NCI-H1417 treated with DMSO at 0.1 percent for 48 hours (cell line): ENCODE measurements at regions not wholly inside any gene's neighbourhood (a gene's known extent, or its start where the extent isn't known, plus 50 kb on each side); places are given as distances from the start of the nearest gene placed in this dataset.
"Not testable (repeated sequence)": the region's sequence is repeated elsewhere in the genome, so short reads cannot be mapped to it uniquely, and the experiment has no call there.

Experiments
- DNase-seq: peaks from one replicate; lab custom pipeline; 2025; lab: John Stamatoyannopoulos, UW

DNA sequence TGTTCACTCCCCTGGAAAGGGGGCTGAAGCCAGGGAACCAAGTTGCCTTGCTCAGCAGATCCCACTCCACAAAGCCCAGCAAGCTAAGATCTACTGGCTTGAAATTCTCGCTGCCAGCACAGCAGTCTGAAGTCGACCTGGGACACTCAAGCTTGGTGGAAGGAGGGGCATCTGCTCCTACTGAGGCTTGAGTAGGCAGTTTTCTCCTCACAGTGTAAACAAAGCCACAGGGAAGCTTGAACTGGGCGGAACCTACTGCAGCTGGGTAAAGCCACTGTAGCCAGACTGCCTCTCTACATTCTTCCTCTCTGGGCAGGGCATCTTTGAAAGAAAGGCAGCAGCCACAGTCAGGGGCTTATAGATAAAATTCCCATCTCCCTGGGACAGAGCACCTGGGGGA, 495.0 kb downstream of the USP25 start:
- DNase-seq = not testable (repeated sequence)

DNA sequence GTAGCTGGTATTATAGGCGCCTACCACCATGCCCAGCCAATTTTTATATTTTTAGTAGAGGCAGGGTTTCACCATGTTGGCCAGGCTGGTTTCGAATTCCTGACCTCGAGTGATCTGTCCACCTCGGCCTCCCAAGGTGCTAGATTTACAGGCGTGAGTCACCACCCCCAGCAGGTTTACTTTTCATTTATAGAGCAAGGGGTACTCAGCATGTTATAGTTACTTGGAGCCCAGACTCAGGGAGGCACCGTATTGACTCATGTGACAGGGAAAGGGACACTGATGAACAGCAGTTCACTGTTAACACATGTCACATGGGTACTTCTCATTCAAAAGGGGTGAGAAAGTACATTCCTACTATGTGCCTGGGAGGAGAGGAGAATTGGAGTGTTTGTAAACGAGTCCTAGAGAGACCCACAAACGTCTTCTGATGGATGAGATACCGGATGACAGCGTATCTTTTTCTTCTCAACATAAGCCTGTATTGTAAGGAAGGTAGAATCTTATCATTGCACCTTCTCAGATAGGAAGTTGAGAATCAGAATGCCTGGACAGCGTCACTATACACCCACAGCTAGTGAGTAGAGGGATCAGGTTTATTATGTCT, 510.0 kb downstream of the USP25 start:
- DNase-seq = no peak

DNA sequence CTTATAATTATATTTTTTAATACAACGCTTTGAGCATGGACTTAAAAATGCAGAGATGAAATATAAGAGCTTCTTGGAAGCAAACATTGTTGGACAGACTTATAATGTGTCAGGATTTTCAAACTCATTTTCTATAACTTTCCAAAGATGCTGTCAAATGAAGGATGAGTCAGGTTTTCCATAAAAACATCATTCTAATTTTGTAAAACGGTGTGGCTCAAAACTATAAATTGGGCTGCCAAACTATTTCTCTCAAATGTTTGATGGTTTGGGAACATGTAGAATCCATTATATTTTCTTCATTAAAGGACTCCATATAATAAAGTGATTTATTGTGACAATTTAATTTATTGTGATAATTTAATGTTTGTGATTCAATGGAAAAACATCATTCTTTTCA, 511.2 kb downstream of the USP25 start:
- no peak for DNase-seq

DNA sequence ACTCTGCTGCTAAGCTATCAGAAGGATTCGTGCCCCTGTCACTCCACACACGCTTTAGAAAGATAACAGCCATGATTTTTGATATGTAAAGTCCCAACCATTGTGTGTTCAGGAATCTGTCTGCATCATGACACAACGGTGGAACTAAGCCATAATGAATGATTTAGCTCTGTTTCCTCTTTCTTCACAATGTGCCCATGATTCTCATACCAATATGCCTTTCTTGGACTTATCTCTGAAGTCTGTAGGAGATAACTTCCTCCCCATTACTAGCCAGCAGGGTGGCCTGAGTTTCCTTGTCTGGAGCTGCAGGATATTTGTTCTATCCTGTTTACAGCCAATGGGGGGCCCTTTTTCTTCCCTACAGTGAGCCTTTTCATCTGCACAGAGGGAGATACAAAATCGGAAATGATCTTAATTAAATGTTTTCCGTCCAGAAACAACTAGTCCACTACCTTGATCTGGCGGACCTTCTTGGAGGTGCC, 511.7 kb downstream of the USP25 start:
- peak; percentile 12 for DNase-seq

DNA sequence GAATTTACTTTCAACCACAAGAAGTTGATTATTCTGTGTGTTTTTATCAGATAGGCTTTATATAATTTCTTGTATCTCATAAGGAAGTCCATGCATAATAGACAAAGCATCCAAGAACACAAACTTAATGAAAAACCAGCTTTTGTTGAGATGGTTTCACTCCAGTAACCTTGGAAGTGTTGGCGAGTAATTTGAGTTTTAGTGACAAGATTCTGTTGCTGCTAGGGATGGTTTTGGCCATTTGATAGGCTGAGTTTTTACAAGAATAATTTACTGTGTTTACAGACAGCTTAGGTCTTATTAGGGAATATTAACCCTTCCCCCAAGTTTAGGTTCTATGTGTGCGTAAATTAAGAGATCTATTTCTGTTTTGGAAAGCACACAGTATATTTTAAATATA, 513.6 kb downstream of the USP25 start:
- DNase-seq = no peak

DNA sequence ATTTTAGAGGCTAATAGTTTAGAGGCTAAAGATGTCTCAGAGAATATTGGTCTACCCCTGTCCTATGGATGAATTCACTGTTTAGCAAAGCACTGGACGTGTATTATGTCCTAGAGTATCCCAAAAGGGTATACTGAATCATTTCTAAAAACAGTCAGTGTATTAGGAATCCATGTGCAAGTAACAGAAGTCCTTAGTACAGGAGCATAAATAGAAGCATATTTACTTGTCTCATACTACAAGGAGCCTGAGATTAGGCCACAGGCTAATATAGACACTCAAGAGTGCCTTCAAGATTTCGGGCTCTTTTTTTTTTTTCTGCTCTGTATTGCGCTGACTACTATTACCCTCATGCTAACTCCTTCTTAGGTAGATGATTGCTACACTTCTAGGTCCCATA, 518.9 kb downstream of the USP25 start:
- DNase-seq = no peak

DNA sequence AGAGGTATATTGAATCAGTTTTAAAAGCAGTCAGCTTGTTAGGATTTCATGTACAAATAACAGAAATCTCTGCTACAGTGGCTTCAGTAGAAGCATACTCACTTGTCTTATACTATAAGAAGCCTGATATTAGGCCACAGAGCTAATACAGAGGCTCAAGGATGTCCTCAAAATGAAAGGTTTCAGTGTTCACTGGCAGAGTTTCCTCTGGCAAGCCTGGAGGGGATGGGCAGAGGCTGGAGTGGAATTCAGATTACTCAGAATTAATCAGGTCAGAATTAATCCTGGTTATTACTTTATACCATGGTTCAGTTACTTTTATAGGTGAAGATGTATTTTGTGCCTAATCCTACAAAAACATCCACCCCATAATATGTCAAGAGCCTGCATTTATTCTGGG, 520.5 kb downstream of the USP25 start:
- no peak for DNase-seq

DNA sequence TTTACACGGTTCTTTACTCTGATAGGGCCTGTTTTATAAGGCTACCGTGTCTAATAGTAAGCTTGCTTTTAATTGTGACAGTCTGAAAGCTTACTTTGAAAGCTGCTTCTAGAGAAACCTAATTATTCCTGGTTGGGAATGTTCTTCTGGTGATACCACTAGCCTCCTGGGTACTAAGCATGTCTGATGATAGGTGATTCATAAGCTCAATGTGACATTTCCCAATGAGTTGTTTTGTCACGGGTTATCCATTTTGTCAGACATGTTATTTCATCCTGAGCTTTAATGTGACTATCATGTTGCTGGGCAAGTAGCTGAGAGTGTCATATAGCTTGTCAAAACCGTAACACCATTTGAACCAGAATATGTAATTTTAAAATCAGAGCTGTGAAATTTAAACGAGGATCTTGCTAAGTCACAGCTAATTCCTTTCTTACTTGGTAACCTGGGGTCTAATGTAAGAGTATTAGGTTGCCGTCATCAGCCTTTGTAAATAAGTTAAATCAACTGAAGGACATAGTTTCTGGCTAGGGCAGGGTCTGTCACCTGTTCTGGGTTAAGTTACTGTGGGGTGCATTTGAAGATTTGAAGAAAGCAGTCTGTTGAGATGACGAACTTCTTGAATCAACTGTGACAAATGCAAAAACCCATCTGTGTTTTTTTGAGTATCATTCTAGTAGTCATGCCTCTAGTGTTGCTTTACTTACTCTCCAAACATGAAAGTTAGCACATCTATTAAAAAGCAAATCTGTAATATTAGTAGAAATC, 529.2 kb downstream of the USP25 start:
- no peak for DNase-seq

DNA sequence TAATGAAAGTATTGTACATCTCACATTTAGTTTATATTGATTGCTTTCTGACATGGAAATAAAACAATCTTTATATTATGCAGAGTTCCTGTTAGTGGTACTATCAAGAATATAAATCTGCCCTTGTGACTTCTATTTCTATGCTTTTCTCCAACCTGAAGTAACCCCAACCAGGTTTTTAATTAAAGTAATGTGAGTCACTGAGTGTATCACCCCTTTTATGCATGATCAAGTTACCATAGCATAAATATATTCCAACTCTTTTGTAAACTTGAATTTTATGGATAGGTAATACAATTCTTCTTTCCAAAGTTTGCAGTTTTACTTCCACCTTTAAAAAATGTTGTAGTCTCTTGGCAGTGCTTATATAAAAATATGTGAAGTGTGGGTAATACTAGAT, 532.3 kb downstream of the USP25 start:
- DNase-seq = no peak

DNA sequence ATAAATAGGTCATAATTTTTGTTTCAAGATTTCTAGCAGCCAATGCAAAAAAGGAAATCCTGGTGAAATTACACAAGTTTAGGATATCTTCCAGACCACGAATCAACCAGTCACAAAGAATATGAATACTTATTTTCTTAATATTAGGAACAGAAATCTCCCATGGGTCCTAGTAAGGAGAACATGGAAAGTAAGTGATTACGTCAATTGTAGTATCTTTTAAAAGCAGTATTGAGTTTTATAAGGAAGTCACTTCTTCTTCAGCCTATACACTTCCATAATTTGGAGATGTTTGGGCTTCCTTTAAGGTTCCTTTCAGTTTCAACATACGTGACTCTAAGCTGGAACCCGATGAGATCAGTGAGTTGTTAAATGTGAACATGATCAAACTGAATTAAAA, 534.5 kb downstream of the USP25 start:
- no peak for DNase-seq

DNA sequence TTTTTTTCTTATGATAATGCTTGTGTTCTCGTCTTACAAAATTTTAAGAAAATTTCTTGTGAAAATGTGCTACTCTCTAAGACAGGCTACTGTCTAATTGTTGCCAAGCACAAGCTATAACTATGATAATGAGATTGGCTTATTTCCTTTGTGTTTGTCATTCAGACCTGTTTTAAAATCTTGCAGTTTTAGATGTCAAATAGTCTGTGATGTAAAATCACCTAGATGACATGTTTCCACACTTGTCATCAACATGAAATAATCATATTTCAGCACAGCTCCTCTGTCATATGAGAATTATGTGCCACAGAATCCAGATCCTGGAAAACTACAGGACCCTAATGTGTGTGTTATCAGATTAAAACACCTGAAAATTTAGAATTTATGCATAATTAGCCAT, 539.7 kb downstream of the USP25 start:
- no peak for DNase-seq

DNA sequence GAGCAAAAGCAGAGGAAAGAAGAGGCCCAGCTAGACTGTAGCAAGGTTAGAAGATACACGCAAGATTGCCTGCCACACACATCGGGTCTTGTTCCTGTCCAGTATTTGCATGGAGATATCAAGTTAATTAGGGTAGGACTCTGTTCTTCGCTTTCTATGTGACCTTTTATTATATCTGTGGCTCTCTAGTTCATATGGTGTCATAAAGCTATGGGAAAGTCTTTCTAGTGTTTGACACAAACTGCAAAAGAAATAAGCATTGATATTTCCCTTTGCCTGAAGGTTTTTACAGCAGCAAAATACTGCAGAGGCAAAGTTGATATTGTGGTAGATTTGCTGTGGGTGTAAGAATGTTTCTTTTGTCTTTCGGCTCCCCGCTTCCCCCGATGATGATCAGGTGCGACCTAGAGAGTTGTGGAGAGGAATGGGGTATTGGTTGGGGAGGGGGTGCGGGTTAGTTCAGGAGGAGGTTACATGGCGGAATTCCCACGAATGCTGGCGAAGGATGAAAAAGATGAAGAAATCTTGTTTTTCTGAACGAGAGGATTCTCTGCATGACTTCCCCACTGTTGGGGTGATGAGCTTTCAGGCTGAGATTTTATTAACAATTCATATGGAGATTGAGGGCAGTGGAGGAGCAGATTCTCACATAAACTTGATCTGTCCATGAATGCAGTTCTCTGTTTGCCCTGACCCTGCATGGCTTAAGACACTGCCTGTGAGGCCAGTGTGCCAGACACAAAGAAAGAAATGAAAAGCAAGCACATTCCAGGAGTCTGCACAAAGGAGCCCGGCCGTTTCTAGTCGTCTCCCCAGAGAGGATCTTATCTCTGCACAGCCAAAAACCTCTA, 550.2 kb downstream of the USP25 start:
- DNase-seq = no peak

DNA sequence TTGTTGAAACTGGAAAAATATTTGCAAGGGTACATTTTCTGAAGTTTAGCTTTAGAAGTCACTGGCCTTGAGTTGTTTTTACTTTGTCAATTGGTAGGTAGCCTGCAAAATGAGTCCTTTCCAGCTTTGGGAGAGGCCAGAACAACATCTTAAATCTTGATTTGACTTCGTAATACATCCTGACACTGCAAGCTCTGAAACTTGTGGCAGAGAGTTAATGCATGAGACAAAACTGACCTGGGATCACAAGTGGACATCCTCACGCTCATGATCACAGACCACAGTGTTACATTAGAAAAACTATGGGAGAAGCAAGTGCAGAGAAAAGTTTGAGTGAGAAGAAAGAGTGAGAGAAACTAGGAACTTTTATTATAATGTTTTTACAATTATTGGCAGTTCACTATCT, 550.9 kb downstream of the USP25 start:
- DNase-seq = no peak

DNA sequence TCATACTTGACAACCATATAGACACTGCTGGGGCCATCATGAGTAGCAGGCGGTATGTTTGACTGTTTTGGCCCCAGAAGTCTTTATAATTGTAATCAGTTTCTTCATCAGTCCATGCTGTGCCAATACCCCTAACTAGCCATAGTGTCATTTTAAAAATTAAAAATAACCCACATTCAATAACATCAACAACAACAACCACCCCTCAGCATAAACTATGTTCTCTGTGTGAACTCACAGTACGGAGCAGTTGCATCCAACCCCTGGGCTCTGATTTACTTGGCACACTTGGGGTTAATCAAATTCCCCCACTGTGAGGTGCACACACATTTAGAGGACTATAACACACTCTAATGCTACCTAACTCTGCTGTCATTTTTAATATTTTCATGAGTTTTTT, 553.7 kb downstream of the USP25 start:
- DNase-seq = no peak

DNA sequence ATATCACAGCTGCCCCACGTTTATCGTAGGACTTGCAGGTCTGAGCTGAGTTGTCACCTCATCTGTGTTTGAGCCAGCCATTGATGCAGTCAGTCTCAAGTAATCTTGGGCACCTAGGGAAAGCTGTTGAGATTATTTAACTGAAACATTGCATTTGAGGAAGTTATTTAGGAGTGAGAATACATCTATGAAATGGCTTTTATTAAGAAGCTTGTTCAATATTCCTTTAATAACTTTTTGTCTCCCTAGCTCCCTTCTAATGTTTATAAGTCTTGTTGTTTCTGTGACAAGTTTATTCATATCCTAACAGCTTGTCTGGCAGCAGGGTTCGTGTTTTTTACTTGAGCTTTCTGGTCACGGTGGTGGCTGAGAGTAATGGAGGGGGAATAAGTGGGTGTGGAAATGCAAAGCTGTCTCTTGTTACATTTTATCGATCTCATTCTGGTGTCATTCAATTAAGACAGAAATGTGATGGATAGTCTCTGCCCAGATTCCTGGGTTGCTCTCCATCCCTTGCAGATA, 555.9 kb downstream of the USP25 start:
- no peak for DNase-seq

DNA sequence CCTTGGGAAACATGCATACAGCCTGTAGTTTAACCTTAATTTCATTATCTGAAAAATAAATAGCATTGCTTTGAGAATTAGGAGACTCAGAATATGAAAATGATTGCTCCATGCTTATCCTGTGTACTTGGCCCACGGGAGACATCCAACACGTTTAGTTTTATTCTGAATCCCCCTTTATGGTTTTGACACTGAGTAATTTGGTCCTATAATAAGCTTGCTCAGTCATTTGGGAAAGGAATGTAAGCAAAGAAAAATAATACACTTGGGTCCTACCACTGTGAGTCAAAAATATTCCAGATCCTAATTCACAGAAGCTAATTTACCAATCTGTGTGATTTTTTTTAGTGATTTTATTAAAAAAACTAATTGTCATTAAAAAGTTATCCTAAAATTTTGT, 557.3 kb downstream of the USP25 start:
- DNase-seq = no peak

DNA sequence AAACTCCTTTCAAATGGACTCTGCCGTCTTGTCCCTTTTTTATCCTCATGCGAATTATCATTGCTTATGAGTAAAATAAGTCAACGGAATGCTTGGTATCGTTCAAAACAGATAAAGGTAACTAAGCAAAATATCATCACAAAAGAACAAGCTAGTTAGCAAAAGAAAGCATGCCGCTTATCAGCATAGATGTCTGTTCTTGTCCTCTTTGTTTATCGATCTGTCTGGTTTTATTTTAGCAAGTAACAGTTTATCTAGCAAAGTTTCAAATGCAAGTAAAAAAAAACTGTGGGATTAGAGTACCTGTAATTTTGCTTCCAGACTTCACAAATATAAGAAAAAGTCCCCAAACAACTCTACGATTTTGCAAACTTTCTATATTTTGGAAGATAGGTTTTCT, 561.5 kb downstream of the USP25 start:
- DNase-seq = no peak

DNA sequence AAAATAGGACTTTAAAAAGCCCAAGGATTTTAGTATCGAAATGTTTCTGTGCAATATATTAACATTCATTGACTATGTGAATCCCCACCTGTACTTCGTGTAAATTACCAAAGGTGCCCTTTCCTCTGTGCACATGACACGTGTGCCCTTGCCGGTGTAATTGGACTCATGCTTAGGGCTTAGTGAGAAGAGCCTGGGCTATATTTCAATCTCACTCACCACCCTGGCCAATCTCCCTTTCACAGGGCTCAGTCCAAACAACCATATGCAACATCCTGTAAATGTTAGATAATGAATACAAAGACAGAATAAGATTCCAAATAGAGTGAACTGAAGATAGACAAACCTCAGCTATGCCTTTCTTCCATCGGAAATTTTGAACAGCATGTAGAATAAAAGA, 564.3 kb downstream of the USP25 start:
- no peak for DNase-seq

DNA sequence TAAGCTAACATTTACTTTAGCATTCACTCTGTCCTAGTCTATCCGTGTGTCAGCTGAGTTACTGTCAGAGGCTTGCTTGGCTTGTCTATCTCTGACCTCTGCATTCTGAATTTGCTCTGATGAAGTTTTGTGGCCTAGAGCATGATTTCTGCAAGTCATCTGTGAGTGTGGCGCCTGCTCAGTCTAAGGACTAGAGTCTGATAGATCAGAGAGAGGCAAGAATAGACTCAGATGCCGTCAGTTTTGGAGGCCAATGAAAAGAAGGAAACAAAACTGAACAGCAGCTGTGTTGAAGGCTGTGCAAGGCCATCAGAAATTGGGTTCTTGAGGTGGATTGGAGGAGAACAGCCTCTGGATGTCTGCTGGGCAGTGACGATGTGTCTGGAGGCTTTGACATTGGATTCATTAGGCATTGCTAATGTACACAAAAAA, 573.1 kb downstream of the USP25 start:
- DNase-seq = no peak

DNA sequence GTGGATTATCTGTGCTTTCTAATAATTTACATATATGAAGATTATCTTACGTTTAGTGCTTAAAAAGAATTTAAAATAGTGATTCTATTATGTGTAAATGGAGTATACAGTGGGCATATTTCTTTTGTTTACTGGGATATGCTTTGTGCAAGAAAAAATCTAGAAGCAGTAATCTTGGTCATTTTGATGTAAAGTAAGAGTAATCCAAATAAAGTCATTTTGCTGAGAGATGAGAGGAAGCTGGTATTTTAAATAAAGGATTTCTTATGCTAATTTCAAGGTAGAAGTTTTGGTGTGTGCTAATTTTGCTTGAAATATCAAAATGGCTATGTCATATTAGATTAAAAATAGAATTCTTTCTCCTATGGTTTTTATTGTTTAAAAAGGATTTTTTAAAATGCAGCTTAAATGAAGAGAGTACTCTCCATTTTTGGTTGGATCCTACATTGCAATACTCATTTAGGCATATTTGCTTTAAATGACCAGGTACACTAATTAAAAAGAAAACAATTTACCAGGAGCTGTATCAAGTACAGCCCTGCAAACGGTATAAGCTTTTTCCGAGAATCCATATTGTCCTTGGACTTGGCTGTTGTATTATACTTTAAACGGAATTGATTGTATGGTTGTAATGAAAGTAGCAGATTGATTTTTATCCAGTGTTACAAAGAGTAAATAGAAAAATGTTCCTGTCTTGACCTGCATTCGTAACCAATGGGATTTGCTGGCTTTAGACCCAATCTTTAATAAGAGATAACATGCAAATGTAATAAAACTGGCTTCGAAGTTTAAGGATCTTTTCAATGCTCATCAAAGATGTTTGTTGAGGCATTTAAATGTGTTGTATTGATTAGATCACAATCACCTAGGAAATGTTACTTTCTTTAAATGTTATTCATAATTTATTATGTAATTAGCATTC, 574.7 kb downstream of the USP25 start:
- DNase-seq = no peak

DNA sequence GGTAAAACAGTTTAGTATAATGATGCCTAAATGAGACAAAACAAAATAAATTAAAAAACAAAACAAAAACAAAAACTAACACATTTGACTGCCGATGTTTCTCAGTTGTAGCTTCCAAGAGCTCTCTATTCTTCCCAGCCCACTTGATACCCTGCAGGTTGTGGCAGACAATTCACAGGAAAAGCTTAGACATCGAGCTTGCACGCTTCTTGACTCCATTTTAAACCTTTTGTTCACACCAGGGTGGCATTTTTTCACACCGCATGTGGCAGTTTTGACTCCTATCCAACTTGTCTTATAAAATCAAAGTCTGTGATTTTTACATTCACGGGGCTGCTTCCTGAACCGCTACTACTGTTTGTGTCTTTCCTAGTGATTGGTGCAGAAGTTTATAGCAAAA, 575.9 kb downstream of the USP25 start:
- no peak for DNase-seq

DNA sequence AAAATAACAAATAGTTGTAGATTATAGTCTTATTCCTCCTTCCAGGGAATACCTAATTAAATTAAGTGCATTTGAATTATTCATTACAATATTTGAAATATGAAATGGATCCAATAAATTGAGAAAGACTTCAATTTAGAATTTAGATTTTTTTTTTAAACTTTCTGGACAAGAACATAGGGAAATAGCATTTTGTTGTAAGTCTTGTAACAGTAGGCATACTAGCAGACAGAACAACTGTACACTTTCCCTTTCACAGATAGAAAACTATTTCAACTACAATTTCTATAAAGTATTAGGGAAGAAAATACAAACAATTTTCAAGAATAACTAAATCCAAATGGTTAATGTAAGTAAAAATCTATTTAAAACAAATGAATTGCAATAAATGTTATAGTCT, 577.5 kb downstream of the USP25 start:
- no peak for DNase-seq
